MM.1S (cell line): ENCODE measurements at regions not wholly inside any gene's neighbourhood (a gene's known extent, or its start where the extent isn't known, plus 50 kb on each side); places are given as distances from the start of the nearest gene placed in this dataset.

Experiments used
- CTCF ChIP-seq: fragments of 300-600 bp; sonication (generic); IDR thresholded peaks from 2 replicates; pipeline ENCODE4 v1.5.1; 2016; ENCODE audit warnings: antibody characterized with exemption, low read length, mixed read lengths
- EZH2 ChIP-seq: fragments of 300-600 bp; sonication (generic); optimal IDR thresholded peaks from 2 replicates; pipeline ENCODE3; 2017; ENCODE audit warnings: low read depth, mild to moderate bottlenecking, antibody characterized with exemption, low read length, mixed read lengths

- TF ChIP-seq CTCF (no peak), EZH2 (no peak)
Observed at GRCh38 chr2:11100130-11100529, 55.1 kb upstream of the SLC66A3 start.
